Naive thymus-derived CD4-positive, alpha-beta T cell (primary cell): ENCODE measurements at regions not wholly inside any gene's neighbourhood (a gene's known extent, or its start where the extent isn't known, plus 50 kb on each side); places are given as distances from the start of the nearest gene placed in this dataset.

Experiments used
- ATAC-seq: fragments of 150-1000 bp; cut with Tn5 transposase; 2 replicates; pipeline ENCODE4 v1.10.0; 2021; ENCODE audit warnings: mild to moderate bottlenecking, moderate library complexity
- CTCF ChIA-PET: fragments of 350-600 bp; sonication (Branson Sonifier 250); formaldehyde crosslinking; loops from one replicate; lab custom pipeline; 2021; ENCODE audit warnings: antibody characterized with exemption; lab: Charles Lee
- POLR2A ChIA-PET: fragments of 350-600 bp; sonication (Branson Sonifier 250); formaldehyde crosslinking; loops from one replicate; lab custom pipeline; 2021; ENCODE audit warnings: antibody characterized with exemption, inconsistent platforms; lab: Charles Lee
- DNase-seq, 9 donors: peaks; one replicate each; pipeline versions ENCODE4 v3.0.0 to v3.0.0-alpha.2; 2020 to 2022; ENCODE audit warnings: mixed read lengths in 1 of 9
- H3K27ac ChIP-seq: one replicate; pipeline ENCODE4 v1.7.0; 2013; ENCODE audit warnings: mild to moderate bottlenecking, low read depth, low read length, moderate library complexity
- H3K27me3 ChIP-seq, 2 donors: one replicate each; pipeline ENCODE4 v1.7.0; 2013; ENCODE audit warnings: low read length in 2 of 2, mild to moderate bottlenecking in 2 of 2, moderate library complexity in 2 of 2; ENCODE audit not compliant: control insufficient read depth in 2 of 2, insufficient read depth in 2 of 2
- H3K36me3 ChIP-seq, 3 experiments: 1 replicate in 2 of 3; 2 replicates in 1 of 3; pipeline ENCODE4 v1.7.0; 2013; ENCODE audit warnings: low read length in 3 of 3, mild to moderate bottlenecking in 3 of 3, moderate library complexity in 1 of 3; ENCODE audit not compliant: insufficient read depth in 3 of 3, control insufficient read depth in 2 of 3
- H3K4me1 ChIP-seq, 2 donors: one replicate each; pipeline ENCODE4 v1.7.0; 2013; ENCODE audit warnings: low read length in 2 of 2, mild to moderate bottlenecking in 2 of 2, moderate library complexity in 1 of 2; ENCODE audit not compliant: control insufficient read depth in 2 of 2, insufficient read depth in 2 of 2
- H3K4me3 ChIP-seq: 2 replicates; pipeline ENCODE4 v1.7.0; 2013; ENCODE audit warnings: mild to moderate bottlenecking, low read length
- H3K9me3 ChIP-seq, 3 experiments: 1 replicate in 2 of 3; 2 replicates in 1 of 3; pipeline ENCODE4 v1.7.0; 2013; ENCODE audit warnings: low read length in 3 of 3; ENCODE audit not compliant: control insufficient read depth in 2 of 3
- H3K27ac Mint-ChIP-seq, 9 donors: one replicate each; pipeline ENCODE4 v1.8.0; 2020 to 2022; ENCODE audit warnings: mixed read lengths in 9 of 9, mild to moderate bottlenecking in 8 of 9, moderate library complexity in 5 of 9, inconsistent platforms in 2 of 9
- H3K27me3 Mint-ChIP-seq, 5 donors: one replicate each; pipeline ENCODE4 v1.8.0; 2021 to 2022; ENCODE audit warnings: mixed read lengths in 5 of 5, mild to moderate bottlenecking in 1 of 5
- H3K36me3 Mint-ChIP-seq, 5 donors: one replicate each; pipeline ENCODE4 v1.8.0; 2020 to 2022; ENCODE audit warnings: mixed read lengths in 5 of 5, mild to moderate bottlenecking in 3 of 5, inconsistent platforms in 1 of 5
- H3K4me1 Mint-ChIP-seq, 7 donors: one replicate each; pipeline ENCODE4 v1.8.0; 2020 to 2022; ENCODE audit warnings: mixed read lengths in 7 of 7, mild to moderate bottlenecking in 3 of 7, inconsistent platforms in 1 of 7
- H3K4me3 Mint-ChIP-seq, 10 donors: one replicate each; pipeline ENCODE4 v1.8.0; 2020 to 2022; ENCODE audit warnings: mild to moderate bottlenecking in 10 of 10, mixed read lengths in 10 of 10, moderate library complexity in 6 of 10, inconsistent platforms in 2 of 10
- H3K9me3 Mint-ChIP-seq, 11 donors: one replicate each; pipeline ENCODE4 v1.8.0; 2020 to 2022; ENCODE audit warnings: mixed read lengths in 11 of 11, mild to moderate bottlenecking in 4 of 11, inconsistent platforms in 1 of 11, moderate library complexity in 1 of 11
- intact Hi-C, 2 donors: fragments of 100-400 bp; cut with micrococcal nuclease; formaldehyde crosslinking; loops; one replicate each; pipeline ENCODE4 v1.15.1; 2023

- Histone ChIP-seq H3K4me1 (no peaks in the 10 kb centered on the region), H3K36me3 (no peaks in the 10 kb centered on the region), H3K4me3 (no peak overlapping the region), H3K9me3 (no peaks in the 10 kb centered on the region), H3K27me3 (no peaks in the 10 kb centered on the region), H3K27ac (no peak overlapping the region)
- DNase-seq (no peak), ATAC-seq (no peak)
- Mint-ChIP-seq H3K9me3 (peaks cover 0 to 1% (median 0%) of the 10 kb centered on the region in 11 donors), H3K27me3 (peaks cover 0 to 4% (median 0%) of the 10 kb centered on the region in 5 donors), H3K4me1 (no peaks in the 10 kb centered on the region), H3K36me3 (no peaks in the 10 kb centered on the region), H3K27ac (no peak overlapping the region), H3K4me3 (no peak overlapping the region)
- ChIA-PET POLR2A (no interaction called here), CTCF (no interaction called here)
- intact Hi-C loops, result no loop called here
Measured at GRCh38 chr7:94250987-94251386, 143.7 kb upstream of the COL1A2 start.

- H3K27ac ChIP-seq, result no peak overlapping the region
- H3K36me3 Mint-ChIP-seq, result no peaks in the 10 kb centered on the region
- no peaks in the 10 kb centered on the region for H3K4me1 Mint-ChIP-seq
- no peaks in the 10 kb centered on the region for H3K36me3 ChIP-seq
- no peak overlapping the region for H3K4me3 Mint-ChIP-seq
- no peaks in the 10 kb centered on the region for H3K4me1 ChIP-seq
- H3K27me3 Mint-ChIP-seq, result peaks cover 0 to 8% (median 0%) of the 10 kb centered on the region in 5 donors
- peaks cover 0 to 1% (median 0%) of the 10 kb centered on the region in 11 donors for H3K9me3 Mint-ChIP-seq
- ATAC-seq (no peak), DNase-seq (no peak)
- intact Hi-C loops, result no loop called here
- H3K9me3 ChIP-seq, result no peaks in the 10 kb centered on the region
- no peaks in the 10 kb centered on the region for H3K27me3 ChIP-seq
- CTCF ChIA-PET, result interaction anchor here (0.6 kb wide), 1 partner anchor 1458 kb away, joined by 3 read pairs; no protein-coding TSS in a partner anchor
- no peak overlapping the region for H3K4me3 ChIP-seq
- H3K27ac Mint-ChIP-seq, result no peak overlapping the region
- POLR2A ChIA-PET, result no interaction called here
Measured at GRCh38 chr7:94252124-94252523, 142.6 kb upstream of the COL1A2 start.

GRCh38 chr7:94252971-94253370, 141.7 kb upstream of the COL1A2 start:
- Histone ChIP-seq H3K36me3 (no peaks in the 10 kb centered on the region), H3K9me3 (no peaks in the 10 kb centered on the region), H3K4me3 (no peak overlapping the region), H3K27ac (no peak overlapping the region), H3K4me1 (no peaks in the 10 kb centered on the region), H3K27me3 (no peaks in the 10 kb centered on the region)
- H3K36me3 Mint-ChIP-seq, result no peaks in the 10 kb centered on the region
- peaks cover 0 to 14% (median 0%) of the 10 kb centered on the region in 5 donors for H3K27me3 Mint-ChIP-seq
- ATAC-seq, result no peak
- H3K4me1 Mint-ChIP-seq, result no peaks in the 10 kb centered on the region
- H3K4me3 Mint-ChIP-seq, result no peak overlapping the region
- POLR2A ChIA-PET, result no interaction called here
- no peak for DNase-seq
- peaks cover 0 to 1% (median 0%) of the 10 kb centered on the region in 11 donors for H3K9me3 Mint-ChIP-seq
- no peak overlapping the region for H3K27ac Mint-ChIP-seq
- intact Hi-C loops, result no loop called here
- CTCF ChIA-PET, result no interaction called here

- Mint-ChIP-seq H3K4me1 (no peaks in the 10 kb centered on the region), H3K4me3 (no peak overlapping the region), H3K9me3 (no peaks in the 10 kb centered on the region), H3K27me3 (peaks cover 0 to 14% (median 0%) of the 10 kb centered on the region in 5 donors), H3K36me3 (no peaks in the 10 kb centered on the region), H3K27ac (no peak overlapping the region)
- ATAC-seq, result no peak
- H3K36me3 ChIP-seq, result no peaks in the 10 kb centered on the region
- POLR2A ChIA-PET, result no interaction called here
- DNase-seq, result no peak
- H3K27me3 ChIP-seq, result no peaks in the 10 kb centered on the region
- intact Hi-C loops, result no loop called here
- H3K4me1 ChIP-seq, result no peaks in the 10 kb centered on the region
- H3K9me3 ChIP-seq, result no peaks in the 10 kb centered on the region
- H3K4me3 ChIP-seq, result no peak overlapping the region
- CTCF ChIA-PET, result no interaction called here
- no peak overlapping the region for H3K27ac ChIP-seq
Measured at GRCh38 chr7:94253686-94254085, 141.0 kb upstream of the COL1A2 start.

- no peaks in the 10 kb centered on the region for H3K36me3 ChIP-seq
- H3K4me3 ChIP-seq, result no peak overlapping the region
- H3K27me3 ChIP-seq, result no peaks in the 10 kb centered on the region
- H3K27me3 Mint-ChIP-seq, result peaks cover 0 to 15% (median 9%) of the 10 kb centered on the region in 5 donors
- H3K36me3 Mint-ChIP-seq, result no peaks in the 10 kb centered on the region
- no peak for ATAC-seq
- no peaks in the 10 kb centered on the region for H3K4me1 Mint-ChIP-seq
- CTCF ChIA-PET, result no interaction called here
- no peak for DNase-seq
- no peak overlapping the region for H3K4me3 Mint-ChIP-seq
- intact Hi-C loops, result no loop called here
- no peaks in the 10 kb centered on the region for H3K9me3 ChIP-seq
- H3K9me3 Mint-ChIP-seq, result no peaks in the 10 kb centered on the region
- H3K27ac Mint-ChIP-seq, result no peak overlapping the region
- H3K27ac ChIP-seq, result no peak overlapping the region
- POLR2A ChIA-PET, result no interaction called here
- H3K4me1 ChIP-seq, result no peaks in the 10 kb centered on the region
Measured at GRCh38 chr7:94258418-94259300, 136.0 kb upstream of the COL1A2 start.

GRCh38 chr7:94261067-94261466, 133.6 kb upstream of the COL1A2 start:
- intact Hi-C loops, result no loop called here
- ChIA-PET CTCF (no interaction called here), POLR2A (no interaction called here)
- H3K36me3 Mint-ChIP-seq, result no peaks in the 10 kb centered on the region
- H3K9me3 Mint-ChIP-seq, result no peaks in the 10 kb centered on the region
- H3K27ac Mint-ChIP-seq, result no peak overlapping the region
- no peak overlapping the region for H3K27ac ChIP-seq
- no peaks in the 10 kb centered on the region for H3K4me1 Mint-ChIP-seq
- DNase-seq (no peak), ATAC-seq (no peak)
- H3K27me3 Mint-ChIP-seq, result peaks cover 0 to 15% (median 9%) of the 10 kb centered on the region in 5 donors
- H3K4me1 ChIP-seq, result no peaks in the 10 kb centered on the region
- no peaks in the 10 kb centered on the region for H3K27me3 ChIP-seq
- H3K4me3 Mint-ChIP-seq, result no peak overlapping the region
- no peak overlapping the region for H3K4me3 ChIP-seq
- H3K9me3 ChIP-seq, result no peaks in the 10 kb centered on the region
- no peaks in the 10 kb centered on the region for H3K36me3 ChIP-seq

- peaks cover 6 to 17% (median 12%) of the 10 kb centered on the region in 5 donors for H3K27me3 Mint-ChIP-seq
- H3K36me3 Mint-ChIP-seq, result no peaks in the 10 kb centered on the region
- POLR2A ChIA-PET, result no interaction called here
- DNase-seq, result no peak
- CTCF ChIA-PET, result no interaction called here
- H3K27ac Mint-ChIP-seq, result no peak overlapping the region
- Histone ChIP-seq H3K27ac (no peak overlapping the region), H3K4me1 (no peaks in the 10 kb centered on the region), H3K9me3 (no peaks in the 10 kb centered on the region), H3K27me3 (no peaks in the 10 kb centered on the region), H3K4me3 (no peak overlapping the region), H3K36me3 (no peaks in the 10 kb centered on the region)
- peaks cover 0 to 12% (median 0%) of the 10 kb centered on the region in 11 donors for H3K9me3 Mint-ChIP-seq
- intact Hi-C loops, result no loop called here
- ATAC-seq, result no peak
- no peaks in the 10 kb centered on the region for H3K4me1 Mint-ChIP-seq
- H3K4me3 Mint-ChIP-seq, result no peak overlapping the region
Measured at GRCh38 chr7:94264756-94265155, 129.9 kb upstream of the COL1A2 start.
